Panc1 (cell line): ENCODE measurements at regions not wholly inside any gene's neighbourhood (a gene's known extent, or its start where the extent isn't known, plus 50 kb on each side); places are given as distances from the start of the nearest gene placed in this dataset.

Experiments used
- ATAC-seq: fragments of 200-7000 bp; cut with Tn5 transposase; 2 replicates; pipeline ENCODE4 v1.9.1; 2020; ENCODE audit warnings: mild to moderate bottlenecking, moderate library complexity
- BruUV-seq: library from RNA; stranded (reverse); fragments of 400-500 nt; replicated peaks from 2 replicates; lab custom pipeline; 2021; lab: Mats Ljungman, UMichigan
- CTCF ChIA-PET: fragments of 300-600 bp; sonication (Branson Sonifier 250); formaldehyde crosslinking; loops from one replicate; lab custom pipeline; 2022; ENCODE audit warnings: antibody characterized with exemption; lab: Charles Lee
- POLR2A ChIA-PET: fragments of 300-600 bp; sonication (Branson Sonifier 250); formaldehyde crosslinking; loops from one replicate; lab custom pipeline; 2022; ENCODE audit warnings: antibody characterized with exemption; lab: Charles Lee
- DNase-seq: peaks from one replicate; pipeline ENCODE4 v3.0.0-alpha.2; 2010; ENCODE audit warnings: low read depth, low spot score
- H3K27ac ChIP-seq: 2 replicates; pipeline ENCODE4 v1.5.1; 2011; ENCODE audit warnings: mild to moderate bottlenecking, low read length, inconsistent platforms
- H3K27me3 ChIP-seq: fragments of 200-500 bp; sonication (Bioruptor generic); 2 replicates; pipeline ENCODE4 v1.6.0; 2014; ENCODE audit warnings: low read length, inconsistent platforms; ENCODE audit not compliant: control insufficient read depth, insufficient read depth
- H3K36me3 ChIP-seq: fragments of 200-500 bp; sonication (Bioruptor generic); 2 replicates; pipeline ENCODE4 v1.5.1; 2014; ENCODE audit warnings: inconsistent platforms, mild to moderate bottlenecking, low read length, moderate library complexity; ENCODE audit not compliant: control insufficient read depth, insufficient read depth
- H3K4me1 ChIP-seq: 2 replicates; pipeline ENCODE4 v1.5.1; 2011; ENCODE audit warnings: inconsistent platforms, mild to moderate bottlenecking, low read length, moderate library complexity; ENCODE audit not compliant: control insufficient read depth, insufficient read depth
- H3K4me3 ChIP-seq, 2 experiments: 2 replicates each; pipeline ENCODE4 v1.5.1; 2011 to 2012; ENCODE audit warnings: low read depth in 2 of 2, low read length in 2 of 2, mild to moderate bottlenecking in 2 of 2, inconsistent platforms in 1 of 2, moderate library complexity in 1 of 2
- H3K9me3 ChIP-seq: fragments of 200-500 bp; sonication (Bioruptor generic); 2 replicates; pipeline ENCODE4 v1.5.1; 2014; ENCODE audit warnings: low read depth, mild to moderate bottlenecking, inconsistent platforms, low read length, moderate library complexity; ENCODE audit not compliant: control insufficient read depth, insufficient read depth
- POLR2AphosphoS5 ChIP-seq: IDR thresholded peaks from 2 replicates; pipeline ENCODE4 v1.6.1; 2012; ENCODE audit warnings: mild to moderate bottlenecking, low read depth, low read length, moderate library complexity
- SIN3A ChIP-seq: IDR thresholded peaks from 2 replicates; pipeline ENCODE4 v1.6.1; 2012; ENCODE audit warnings: low read depth, mild to moderate bottlenecking, low read length, moderate library complexity, borderline replicate concordance; ENCODE audit not compliant: insufficient read depth
- TCF7L2 ChIP-seq: IDR thresholded peaks from 2 replicates; pipeline ENCODE4 v1.6.1; 2011; ENCODE audit warnings: mild to moderate bottlenecking, low read depth, low read length, inconsistent platforms
- in situ Hi-C: cut with HindIII; loops from 2 replicates; pipeline ENCODE4 v1.10.0; 2016; ENCODE audit warnings: low sequenced_read_pairs, low pct_unique_long_range_greater_than_20kb
- intact Hi-C: fragments of 100-400 bp; cut with micrococcal nuclease; formaldehyde crosslinking; loops from one replicate; pipeline ENCODE4 v1.10.0; 2022; ENCODE audit not compliant: unreplicated experiment
- TF ChIP-seq, protein P1 (sequence below): fragments of 450-650 bp; IDR thresholded peaks from 2 replicates; pipeline ENCODE4 v1.5.1; 2017; ENCODE audit warnings: mild to moderate bottlenecking
- TF ChIP-seq, protein P2 (sequence below), 2 experiments: IDR thresholded peaks; 2 replicates each; pipeline ENCODE4 v1.6.1; 2011 to 2012; ENCODE audit warnings: low read depth in 2 of 2, control low read depth in 1 of 2, low read length in 1 of 2, mild to moderate bottlenecking in 1 of 2, moderate library complexity in 1 of 2; ENCODE audit not compliant: insufficient read depth in 1 of 2

- intact Hi-C loops = no loop called here
- Histone ChIP-seq H3K9me3 (no peaks in the 10 kb centered on the region), H3K27me3 (no peaks in the 10 kb centered on the region), H3K4me3 (no peak overlapping the region), H3K27ac (no peak overlapping the region), H3K36me3 (no peaks in the 10 kb centered on the region), H3K4me1 (no peaks in the 10 kb centered on the region)
- ChIA-PET CTCF (no interaction called here), POLR2A (no interaction called here)
- DNase-seq = no peak
- BruUV-seq = no TSS peak
- in situ Hi-C loops = no loop called here
- TF ChIP-seq, protein P1, sequence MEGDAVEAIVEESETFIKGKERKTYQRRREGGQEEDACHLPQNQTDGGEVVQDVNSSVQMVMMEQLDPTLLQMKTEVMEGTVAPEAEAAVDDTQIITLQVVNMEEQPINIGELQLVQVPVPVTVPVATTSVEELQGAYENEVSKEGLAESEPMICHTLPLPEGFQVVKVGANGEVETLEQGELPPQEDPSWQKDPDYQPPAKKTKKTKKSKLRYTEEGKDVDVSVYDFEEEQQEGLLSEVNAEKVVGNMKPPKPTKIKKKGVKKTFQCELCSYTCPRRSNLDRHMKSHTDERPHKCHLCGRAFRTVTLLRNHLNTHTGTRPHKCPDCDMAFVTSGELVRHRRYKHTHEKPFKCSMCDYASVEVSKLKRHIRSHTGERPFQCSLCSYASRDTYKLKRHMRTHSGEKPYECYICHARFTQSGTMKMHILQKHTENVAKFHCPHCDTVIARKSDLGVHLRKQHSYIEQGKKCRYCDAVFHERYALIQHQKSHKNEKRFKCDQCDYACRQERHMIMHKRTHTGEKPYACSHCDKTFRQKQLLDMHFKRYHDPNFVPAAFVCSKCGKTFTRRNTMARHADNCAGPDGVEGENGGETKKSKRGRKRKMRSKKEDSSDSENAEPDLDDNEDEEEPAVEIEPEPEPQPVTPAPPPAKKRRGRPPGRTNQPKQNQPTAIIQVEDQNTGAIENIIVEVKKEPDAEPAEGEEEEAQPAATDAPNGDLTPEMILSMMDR = no peak
- TF ChIP-seq TCF7L2 (no peak), SIN3A (no peak), POLR2AphosphoS5 (no peak)
- TF ChIP-seq, protein P2, sequence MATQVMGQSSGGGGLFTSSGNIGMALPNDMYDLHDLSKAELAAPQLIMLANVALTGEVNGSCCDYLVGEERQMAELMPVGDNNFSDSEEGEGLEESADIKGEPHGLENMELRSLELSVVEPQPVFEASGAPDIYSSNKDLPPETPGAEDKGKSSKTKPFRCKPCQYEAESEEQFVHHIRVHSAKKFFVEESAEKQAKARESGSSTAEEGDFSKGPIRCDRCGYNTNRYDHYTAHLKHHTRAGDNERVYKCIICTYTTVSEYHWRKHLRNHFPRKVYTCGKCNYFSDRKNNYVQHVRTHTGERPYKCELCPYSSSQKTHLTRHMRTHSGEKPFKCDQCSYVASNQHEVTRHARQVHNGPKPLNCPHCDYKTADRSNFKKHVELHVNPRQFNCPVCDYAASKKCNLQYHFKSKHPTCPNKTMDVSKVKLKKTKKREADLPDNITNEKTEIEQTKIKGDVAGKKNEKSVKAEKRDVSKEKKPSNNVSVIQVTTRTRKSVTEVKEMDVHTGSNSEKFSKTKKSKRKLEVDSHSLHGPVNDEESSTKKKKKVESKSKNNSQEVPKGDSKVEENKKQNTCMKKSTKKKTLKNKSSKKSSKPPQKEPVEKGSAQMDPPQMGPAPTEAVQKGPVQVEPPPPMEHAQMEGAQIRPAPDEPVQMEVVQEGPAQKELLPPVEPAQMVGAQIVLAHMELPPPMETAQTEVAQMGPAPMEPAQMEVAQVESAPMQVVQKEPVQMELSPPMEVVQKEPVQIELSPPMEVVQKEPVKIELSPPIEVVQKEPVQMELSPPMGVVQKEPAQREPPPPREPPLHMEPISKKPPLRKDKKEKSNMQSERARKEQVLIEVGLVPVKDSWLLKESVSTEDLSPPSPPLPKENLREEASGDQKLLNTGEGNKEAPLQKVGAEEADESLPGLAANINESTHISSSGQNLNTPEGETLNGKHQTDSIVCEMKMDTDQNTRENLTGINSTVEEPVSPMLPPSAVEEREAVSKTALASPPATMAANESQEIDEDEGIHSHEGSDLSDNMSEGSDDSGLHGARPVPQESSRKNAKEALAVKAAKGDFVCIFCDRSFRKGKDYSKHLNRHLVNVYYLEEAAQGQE (IDR thresholded peaks at IDR 0.05; ENCODE audit: insufficient read depth in 1 of 2, low read depth in 2 of 2, low read length in 1 of 2) = no peak
- no peak for ATAC-seq
These were observed 136.5 kb upstream of the SMIM31 start for GRCh38 chr4:164617426-164617825.

DNA sequence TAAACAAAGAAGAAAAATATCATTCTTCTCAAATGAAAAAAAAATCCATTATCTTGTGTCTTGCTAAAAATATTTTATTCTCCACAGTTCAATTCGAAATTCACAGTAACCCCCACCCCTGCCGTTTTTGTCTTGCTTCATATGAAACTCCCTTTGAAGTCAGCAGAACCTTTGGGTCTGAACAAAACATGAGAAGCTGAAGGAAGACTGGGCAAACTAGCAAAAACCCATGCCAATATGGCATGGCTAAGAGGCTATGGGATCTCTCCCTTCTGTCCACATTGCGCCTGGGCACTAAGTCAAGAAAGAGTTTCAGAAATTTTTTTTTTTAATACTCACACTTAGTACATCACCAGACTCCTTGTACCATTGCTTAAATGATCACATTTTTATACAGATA lies 136.0 kb upstream of the SMIM31 start:
- no peak overlapping the region for H3K27ac ChIP-seq
- ChIA-PET POLR2A (no interaction called here), CTCF (no interaction called here)
- no peaks in the 10 kb centered on the region for H3K4me1 ChIP-seq
- no peak for DNase-seq
- H3K36me3 ChIP-seq = no peaks in the 10 kb centered on the region
- intact Hi-C loops = no loop called here
- no peak for ATAC-seq
- H3K4me3 ChIP-seq = no peak overlapping the region
- no peaks in the 10 kb centered on the region for H3K9me3 ChIP-seq
- no peaks in the 10 kb centered on the region for H3K27me3 ChIP-seq
- BruUV-seq = no TSS peak
- TF ChIP-seq POLR2AphosphoS5 (no peak), TCF7L2 (no peak), SIN3A (no peak)
- TF ChIP-seq, protein P2 (IDR thresholded peaks at IDR 0.05; ENCODE audit: insufficient read depth in 1 of 2, low read depth in 2 of 2, low read length in 1 of 2) = no peak
- TF ChIP-seq, protein P1 = no peak
- in situ Hi-C loops = no loop called here
